Amniotic stem cell (primary cell): ENCODE measurements at regions not wholly inside any gene's neighbourhood (a gene's known extent, or its start where the extent isn't known, plus 50 kb on each side); places are given as distances from the start of the nearest gene placed in this dataset.

Experiments used
- DNase-seq: peaks from one replicate; lab custom pipeline; 2025; lab: John Stamatoyannopoulos, UW

DNA sequence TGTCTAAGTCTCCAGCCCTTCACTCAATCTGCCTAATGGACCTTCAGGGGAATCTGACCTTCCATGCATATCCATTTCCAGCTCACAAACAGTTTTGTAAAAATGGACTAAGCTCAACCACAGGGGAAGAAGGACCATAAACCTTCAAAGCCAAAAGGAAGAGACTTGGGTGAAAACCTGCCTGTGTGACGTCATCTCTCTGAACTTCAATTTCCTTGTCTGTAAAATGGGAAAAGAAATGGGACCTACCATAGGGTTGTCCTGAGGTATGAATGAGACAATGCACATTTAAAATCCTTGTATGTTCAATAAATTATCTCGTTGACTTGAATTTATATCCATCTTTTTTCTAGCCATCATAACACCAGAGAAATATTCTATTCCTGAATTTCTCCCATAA lies 370.7 kb downstream of the INSC start:
- DNase-seq, result no peak

GRCh38 chr11:15489281-15489680 lies 374.6 kb downstream of the INSC start:
- no peak for DNase-seq

DNA sequence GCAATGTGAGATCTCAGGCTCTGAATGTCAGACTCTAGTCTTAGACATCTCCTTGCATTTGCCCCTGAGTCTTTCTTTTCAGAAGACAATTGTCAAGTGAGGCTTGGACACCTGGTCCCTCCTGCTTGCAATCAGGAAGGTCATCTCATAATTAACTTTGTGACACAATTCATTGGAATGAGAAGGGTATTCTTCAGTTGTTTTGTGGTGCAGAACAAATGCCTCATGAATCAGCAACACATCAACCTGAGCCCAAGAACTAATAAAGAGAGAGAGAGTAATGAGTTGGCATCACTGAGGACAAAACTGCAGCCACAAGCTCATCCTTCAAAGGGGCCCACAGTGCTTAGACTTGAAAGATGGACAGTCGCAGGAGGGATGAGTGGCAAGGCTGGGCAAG lies 375.8 kb downstream of the INSC start:
- DNase-seq, result no peak

DNA sequence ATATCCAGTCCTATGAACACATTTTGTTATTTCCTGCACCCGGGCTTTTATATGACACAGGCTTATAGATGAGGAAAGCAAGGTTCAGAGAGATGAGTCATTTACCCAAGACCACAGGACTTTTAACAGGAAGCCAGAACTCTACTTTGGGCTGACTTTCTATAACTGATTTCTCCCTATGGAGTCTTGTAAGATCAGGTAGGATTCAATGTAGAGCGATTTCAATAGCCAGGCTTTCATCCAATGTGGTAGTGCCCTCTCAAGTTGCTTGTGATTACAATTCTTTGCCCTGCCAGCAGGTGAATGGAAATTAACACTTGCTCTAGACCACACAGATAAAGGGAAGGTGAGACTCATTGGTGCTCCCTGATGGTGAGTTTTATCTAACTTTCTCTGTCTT lies 378.3 kb downstream of the INSC start:
- no peak for DNase-seq

GRCh38 chr11:15493921-15494620 lies 379.3 kb downstream of the INSC start:
- DNase-seq, result no peak

- no peak for DNase-seq
Observed at GRCh38 chr11:15494740-15495139, 380.0 kb downstream of the INSC start.

DNA sequence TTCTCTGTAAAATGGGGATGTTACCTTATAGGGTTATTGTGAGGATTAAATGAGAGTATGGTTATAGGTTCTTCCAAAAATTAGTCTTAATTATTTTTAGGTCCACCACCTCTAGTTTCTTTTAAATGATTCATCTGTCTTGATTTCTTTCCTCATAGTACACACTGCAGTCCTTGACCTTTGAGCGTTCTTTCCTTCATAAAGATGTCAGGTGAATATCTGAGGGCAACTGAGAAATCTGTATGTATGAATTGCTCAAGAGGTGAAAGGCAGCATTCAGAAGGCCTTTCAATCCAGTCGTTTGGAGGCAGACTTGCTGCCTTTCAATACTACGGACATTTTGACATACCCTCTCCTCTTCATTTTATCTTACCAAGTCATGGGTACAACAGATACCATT lies 380.7 kb downstream of the INSC start:
- no peak for DNase-seq

DNA sequence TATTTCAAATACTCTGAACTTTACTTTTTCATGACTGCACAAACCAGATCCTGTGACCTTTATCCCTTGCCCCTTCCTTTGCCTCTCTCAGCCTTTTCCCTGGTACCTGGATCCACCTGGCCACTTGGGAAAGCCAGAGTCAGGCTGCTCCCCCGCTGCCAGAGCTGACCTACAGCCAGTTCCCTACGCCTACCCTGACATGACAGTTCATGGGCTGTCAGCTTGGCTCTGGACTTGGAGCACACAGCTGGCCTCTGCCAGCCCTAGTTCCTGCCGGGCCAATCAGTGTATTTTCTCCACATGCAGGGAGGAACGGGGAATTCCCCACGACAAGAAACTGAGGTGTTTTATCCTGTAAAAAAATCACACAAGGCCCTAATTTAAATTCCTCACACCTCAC lies 382.6 kb downstream of the INSC start:
- no peak for DNase-seq

DNA sequence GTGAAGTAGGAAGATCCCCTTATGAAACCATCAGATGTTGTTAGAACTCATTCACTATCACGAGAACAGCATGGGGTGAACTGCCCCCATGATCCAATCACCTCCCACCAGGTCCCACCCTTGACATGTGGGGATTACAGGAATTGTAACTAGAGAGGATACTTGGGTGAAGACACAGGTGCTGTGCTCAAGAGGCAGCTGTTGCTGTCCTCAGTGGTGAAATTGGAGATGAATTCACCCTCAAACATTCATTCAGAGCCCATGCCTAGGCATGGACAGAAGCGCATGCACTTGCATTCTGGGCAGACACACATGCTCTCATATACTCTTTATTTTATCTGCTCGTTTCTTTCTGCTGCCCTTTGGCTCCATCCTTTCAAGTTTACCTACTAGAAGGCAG lies 385.0 kb downstream of the INSC start:
- DNase-seq, result no peak

DNA sequence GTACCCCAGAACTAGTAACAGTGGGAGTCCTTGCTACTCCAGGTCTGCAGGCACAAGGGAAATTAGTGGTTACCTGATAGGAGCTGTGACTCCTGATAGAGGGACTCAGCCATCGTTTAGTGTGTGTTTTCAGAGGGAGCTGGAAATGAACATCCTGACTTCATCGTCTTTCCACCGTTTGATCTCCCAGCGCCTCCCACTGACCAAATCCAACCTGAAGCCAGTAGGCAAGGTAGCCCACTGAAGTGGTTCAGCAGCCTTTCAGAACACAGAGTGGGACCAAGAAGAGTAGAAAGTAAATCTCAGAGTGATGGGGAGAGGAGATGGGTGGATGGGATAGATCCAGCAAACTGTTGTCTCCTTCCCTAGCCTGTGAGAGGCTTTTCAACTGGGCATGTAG lies 385.9 kb downstream of the INSC start:
- no peak for DNase-seq

GRCh38 chr11:15501566-15501965 lies 386.8 kb downstream of the INSC start:
- DNase-seq, result no peak

DNA sequence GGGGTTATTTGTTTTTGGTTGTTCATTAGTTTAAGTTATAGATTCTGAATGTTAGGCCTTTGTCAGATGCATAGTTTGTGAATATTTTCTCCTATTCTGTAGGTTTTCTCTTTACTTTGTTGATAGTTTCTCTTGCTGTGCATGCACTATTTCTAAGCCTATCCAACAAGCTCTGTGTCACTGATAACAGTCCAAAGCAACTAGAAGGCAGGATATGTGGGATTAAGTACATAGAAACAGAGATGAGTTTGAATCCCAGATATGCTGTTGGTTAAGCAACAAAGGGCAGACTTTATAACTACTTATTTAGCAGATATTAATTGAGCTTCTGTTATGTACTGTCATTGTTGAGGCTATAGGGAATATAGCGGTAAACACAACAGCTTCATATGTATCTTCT lies 390.4 kb downstream of the INSC start:
- DNase-seq, result no peak

DNA sequence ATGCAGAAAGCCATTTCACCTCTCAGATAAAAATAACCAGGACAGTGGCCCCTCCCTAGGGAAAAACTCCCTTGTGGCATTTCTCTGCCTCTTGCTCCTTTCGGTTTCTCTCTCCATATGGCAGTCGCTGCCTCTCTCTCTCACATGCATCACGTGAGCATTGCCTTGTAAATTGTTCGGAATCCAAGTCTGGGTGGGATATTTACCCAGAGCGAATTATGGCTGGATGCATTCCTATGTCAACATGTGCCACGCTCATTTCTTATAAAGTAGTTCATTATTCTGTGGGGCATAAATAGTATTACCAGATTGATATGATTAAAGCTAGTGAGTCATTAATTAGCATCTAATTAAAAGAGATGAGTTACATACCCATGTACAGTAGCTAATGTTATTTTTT lies 392.9 kb downstream of the INSC start:
- no peak for DNase-seq

DNA sequence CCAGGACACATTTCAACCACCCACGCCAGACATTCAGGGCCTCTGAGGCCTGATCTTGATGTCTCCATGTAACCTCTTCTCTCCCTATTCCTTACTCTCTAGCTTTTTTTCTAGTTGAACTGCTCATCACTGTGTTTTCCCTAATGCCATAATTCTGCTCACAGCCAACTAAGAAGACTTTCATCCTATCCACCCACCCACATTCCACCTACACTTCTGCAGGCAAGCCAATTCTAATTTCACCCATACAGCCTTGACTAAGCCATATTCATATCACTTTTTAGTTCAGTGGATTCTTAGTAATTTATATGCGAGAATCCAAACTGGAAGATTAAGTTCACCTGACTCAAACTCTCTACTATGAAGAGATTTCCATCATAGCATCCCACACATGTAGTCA lies 394.4 kb downstream of the INSC start:
- no peak for DNase-seq

DNA sequence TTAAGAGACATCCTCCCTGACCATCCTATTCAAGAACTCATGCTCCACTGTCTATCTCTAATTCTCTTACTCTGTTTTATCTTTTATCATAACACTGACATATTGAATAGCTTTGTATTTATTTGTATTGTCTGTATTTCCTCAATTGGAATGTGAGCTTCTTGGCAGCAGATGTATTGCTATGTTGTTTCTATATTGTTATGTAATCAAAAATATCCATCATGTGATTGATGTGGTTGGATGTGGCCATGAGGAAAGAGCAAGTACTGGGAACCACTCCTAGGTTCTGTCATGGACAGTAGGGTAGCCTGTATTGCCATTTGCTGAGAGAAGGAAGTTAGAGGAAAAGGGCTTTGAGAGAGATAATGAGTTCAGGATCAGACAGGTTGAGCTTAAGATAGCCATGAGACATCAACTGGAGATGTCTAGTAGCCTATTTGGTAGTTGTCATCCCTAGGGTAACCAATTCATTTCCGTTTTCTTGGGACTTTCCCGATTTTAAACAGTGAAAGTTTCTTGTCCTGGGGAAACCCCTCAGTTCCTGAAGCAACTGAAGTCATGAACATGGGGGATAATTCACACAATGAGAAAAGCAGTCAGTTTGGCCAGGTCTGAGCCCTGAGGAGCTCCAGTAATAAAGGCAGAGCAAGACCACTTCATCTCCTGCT lies 404.5 kb downstream of the INSC start:
- no peak for DNase-seq

DNA sequence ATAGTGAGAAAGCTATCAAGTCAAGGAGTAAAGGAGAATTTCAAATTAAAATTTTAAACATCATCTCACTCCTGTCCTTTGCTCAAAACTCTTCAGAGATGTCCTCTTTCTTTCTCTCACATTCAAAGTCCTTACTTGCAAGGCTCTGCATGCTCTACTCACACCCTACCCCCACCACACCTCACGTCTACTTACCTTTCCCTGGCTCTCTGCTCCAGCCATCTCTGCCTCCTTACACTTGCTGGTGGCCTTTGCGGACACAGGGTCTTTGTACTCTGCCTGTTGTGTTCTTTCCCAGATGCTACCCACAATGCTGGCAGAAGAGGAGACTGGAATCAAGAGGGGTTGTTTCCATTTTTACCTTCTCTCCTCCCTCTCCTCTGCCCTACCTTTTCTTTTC lies 405.2 kb downstream of the INSC start:
- no peak for DNase-seq

DNA sequence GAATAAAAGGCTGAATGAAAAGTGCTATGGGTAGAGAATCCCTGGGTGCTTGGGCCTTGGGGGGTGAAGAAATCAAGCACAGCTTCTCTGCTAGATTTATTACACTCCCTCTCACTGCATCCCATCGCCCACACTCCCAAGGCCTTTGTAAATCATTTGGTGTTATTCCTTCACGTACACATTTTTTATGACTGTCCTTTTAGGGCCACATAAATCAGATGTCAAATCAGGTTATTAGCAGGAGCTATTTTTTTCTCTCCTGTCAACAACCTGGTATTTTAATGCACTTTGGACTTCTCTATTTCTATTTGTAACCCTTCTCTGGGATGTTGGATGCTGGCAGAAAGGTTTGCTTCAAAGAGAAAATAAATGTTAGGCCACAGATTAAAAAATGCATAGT lies 408.8 kb downstream of the INSC start:
- DNase-seq, result no peak

DNA sequence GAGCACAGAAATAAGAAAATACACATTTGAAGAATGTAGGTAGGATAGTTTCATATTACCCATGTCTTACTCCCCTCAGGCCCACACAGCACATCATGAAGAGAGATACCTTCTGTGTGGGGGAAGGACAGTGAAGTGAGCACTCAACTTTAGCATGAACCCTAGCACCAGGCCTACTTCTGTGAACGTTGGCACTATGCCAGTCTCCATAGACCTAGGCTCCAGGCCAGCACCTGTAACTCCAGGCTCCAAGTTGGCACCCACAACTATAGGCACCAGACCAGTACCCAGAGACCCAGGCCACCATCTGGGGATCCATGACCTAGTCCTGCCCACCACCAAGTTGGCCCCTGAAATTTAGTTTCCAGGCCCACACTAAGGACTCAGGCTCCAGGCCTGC lies 410.9 kb downstream of the INSC start:
- DNase-seq, result no peak

DNA sequence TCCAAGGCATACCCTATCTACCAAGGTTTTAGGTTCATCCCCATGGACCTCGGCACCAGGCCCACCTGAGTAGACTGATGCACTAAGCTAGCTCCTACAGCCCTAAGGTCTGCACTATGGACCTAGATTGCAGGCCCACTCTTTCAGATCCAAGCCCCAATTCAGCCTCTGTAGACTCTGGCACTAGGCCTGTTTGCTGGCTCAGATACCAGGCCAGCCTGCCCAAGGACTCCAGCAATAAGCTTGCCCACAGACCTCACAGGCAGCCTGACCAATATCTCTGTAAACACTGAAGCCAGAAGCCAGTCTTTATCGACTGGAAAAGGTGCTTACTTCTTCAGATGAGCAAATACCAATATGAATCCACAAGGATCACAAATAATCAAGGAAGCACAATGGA lies 411.3 kb downstream of the INSC start:
- DNase-seq, result no peak

GRCh38 chr11:15526859-15527450 lies 412.2 kb downstream of the INSC start:
- DNase-seq, result no peak

GRCh38 chr11:15532432-15532831 lies 417.7 kb downstream of the INSC start:
- no peak for DNase-seq

DNA sequence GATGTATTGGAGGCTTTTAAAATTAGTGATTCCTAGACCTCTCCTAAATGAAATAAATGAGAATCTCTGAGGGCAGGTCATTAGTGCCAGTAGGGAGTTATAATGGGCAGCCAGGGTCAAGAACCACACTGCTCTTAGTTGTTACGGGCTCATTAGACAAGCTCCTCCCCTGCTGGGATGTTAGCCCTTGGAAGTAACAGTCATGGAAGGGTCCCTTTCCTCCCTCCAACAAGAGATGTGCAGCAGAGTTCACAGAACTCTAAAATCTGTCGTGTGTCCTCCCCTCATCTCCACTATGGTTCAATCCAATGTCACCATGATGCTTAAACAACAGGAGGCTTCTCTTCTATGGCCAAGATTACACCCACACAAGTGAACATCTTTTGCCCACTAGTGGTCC lies 419.5 kb downstream of the INSC start:
- DNase-seq, result no peak

DNA sequence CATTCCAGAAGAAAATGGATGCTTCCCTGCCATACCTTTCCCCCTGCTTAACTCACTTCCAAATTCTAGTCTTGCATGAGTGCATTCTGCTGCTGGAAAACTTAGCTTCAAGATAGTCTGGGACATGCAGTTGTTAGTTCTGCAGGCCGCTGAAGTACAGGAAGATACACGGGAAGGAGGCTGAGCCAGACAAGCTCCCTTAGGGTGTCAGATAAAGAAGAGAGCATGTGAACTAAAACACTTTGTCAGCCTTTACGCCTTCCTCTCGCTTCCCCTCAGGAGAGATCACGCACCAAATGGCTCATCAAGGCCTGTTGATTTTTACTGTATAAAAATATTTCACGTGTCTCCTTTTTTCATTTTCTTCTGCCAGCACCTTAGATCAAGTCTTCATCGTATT lies 420.7 kb downstream of the INSC start:
- DNase-seq, result no peak

GRCh38 chr11:15536438-15536837 lies 421.7 kb downstream of the INSC start:
- DNase-seq, result no peak
